Stimulated activated CD4-positive, alpha-beta T cell treated with anti-CD3 and anti-CD28 coated beads, Interleukin-4, amount 100 ng/mL, for 1 hour (primary cell): ENCODE measurements at regions not wholly inside any gene's neighbourhood (a gene's known extent, or its start where the extent isn't known, plus 50 kb on each side); places are given as distances from the start of the nearest gene placed in this dataset.
"Not testable (repeated sequence)": the region's sequence is repeated elsewhere in the genome, so short reads cannot be mapped to it uniquely, and the experiment has no call there.

Experiments
- DNase-seq: peaks from one replicate; pipeline ENCODE4 v3.0.0-alpha.2; 2020

GRCh38 chr9:28127101-28127500 is 553.8 kb upstream of the C9orf72 start:
- no peak for DNase-seq

DNA sequence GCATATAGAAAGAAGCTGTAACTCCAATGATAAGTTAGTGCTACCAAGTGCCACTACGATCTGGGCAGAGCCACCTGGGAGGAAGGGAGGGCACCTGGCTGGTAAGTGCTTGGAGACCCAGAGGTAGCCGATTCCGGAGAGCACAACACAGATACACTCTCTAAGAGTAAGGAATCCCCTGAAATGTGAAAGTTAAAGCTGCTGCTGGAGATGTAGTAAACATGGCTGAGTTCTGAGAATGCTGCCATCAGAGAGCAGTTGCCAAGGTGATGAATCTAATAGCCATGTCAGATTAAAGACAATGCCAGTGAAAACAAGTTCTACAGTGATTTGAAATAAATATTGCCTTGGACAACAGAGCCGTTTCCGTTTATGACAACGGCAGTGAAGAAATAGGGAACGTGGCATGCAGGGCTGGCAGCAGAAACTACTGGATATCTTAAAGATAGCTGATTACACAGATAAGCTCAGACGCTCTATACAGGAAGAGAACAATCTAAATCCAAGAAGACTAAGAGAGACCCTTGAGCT is 561.2 kb upstream of the C9orf72 start:
- no peak for DNase-seq

- DNase-seq: no peak
Measured at GRCh38 chr9:28135549-28135948, 562.3 kb upstream of the C9orf72 start.

- no peak for DNase-seq
Measured at GRCh38 chr9:28136113-28136512, 562.8 kb upstream of the C9orf72 start.

DNA sequence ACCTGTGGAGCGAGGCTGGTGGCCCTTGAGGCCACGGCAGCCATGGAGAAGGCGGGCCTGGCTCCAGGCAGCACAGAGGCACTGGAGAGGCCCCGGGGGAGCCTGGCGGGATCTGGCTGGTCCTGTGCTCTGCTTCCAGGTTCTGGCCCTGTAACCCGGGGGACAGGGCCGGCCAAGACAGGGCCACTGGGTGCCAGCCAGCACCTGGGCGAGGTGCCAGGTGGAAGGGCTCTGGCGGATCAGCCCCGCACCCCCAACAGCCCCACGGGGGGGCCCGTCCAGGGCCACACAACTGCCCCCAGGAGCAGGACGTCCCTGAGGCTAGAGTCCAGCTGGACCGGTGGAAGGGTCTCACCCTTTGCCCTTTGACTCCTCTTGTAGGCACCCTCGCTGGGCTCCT is 574.1 kb upstream of the C9orf72 start:
- DNase-seq: not testable (repeated sequence)

DNA sequence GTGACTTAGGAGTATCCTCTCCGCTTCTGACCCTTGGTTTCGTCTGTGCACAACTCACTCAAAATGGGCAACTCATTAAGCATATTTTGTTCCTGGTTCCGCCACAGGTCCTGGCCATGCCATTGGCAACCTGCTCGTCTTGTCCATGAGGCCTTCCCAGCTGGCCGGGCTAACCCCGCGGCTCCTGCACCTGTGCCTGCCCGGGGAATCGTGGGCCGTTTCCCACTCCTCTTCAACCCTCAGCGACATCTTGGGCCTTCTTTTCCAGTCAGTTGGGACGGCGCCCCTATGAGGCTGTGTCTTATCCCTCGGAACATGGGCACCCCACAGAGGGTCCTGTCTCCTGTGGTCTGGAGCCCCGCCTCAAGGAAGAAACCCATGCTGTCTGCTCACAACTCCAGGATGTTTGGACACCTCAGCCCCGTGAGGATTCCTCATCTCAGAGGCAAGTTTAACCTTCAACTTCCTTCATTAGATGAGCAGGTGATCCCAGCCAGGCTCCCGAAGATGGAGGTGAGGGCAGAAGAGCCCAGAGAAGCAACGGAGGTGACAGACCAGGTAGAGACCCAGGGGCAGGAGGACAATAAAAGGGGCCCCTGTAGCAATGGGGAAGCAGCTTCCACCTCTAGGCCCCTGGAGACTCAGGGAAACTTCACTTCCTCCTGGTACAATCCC is 574.8 kb upstream of the C9orf72 start:
- not testable (repeated sequence) for DNase-seq

- DNase-seq: not testable (repeated sequence)
Measured at GRCh38 chr9:28149361-28150050, 576.2 kb upstream of the C9orf72 start.

DNA sequence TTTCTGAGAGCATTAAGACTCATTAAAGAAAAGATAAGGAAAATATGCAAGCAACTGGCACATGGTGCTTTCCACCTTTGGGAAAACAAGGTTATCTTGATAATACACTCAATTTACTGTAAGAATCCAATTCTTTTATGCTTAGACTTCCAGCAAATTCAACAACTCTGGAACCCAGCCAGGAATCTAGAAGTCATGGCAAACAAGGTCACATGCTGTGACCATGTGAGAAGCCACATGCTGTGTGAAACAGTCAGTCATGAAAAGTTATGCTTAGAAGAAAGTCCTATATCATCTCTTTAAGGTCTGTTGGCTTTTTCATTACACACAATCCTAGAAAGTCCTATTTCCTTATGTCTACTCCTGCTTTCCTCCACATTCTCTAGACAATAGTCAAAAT is 581.8 kb upstream of the C9orf72 start:
- no peak for DNase-seq

- DNase-seq: no peak
Measured at GRCh38 chr9:28155671-28156070, 582.4 kb upstream of the C9orf72 start.

- DNase-seq: no peak
Measured at GRCh38 chr9:28158451-28158850, 585.2 kb upstream of the C9orf72 start.

GRCh38 chr9:28163619-28164018 is 590.3 kb upstream of the C9orf72 start:
- DNase-seq: no peak

DNA sequence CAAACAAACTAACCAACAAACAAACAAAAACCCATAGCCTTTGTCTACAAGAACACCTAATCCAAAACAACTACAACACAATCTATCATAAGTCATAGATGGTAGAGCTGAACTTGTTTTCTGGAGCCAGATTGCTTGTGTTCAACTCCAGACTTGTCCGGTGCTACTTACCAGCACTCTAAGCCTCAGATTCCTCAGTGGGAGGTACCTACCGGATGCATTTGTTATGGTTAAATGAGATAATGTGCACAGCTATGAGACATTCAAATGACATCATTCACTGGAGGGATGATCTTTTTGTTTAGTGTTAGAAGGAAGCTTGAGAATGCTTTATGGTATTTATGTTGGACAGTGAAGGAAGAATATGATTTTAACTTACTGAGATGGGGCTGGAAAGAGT is 592.9 kb upstream of the C9orf72 start:
- DNase-seq: no peak

- DNase-seq: no peak
Measured at GRCh38 chr9:28177142-28177541, 603.9 kb upstream of the C9orf72 start.

- no peak for DNase-seq
Measured at GRCh38 chr9:28177925-28178324, 604.6 kb upstream of the C9orf72 start.

DNA sequence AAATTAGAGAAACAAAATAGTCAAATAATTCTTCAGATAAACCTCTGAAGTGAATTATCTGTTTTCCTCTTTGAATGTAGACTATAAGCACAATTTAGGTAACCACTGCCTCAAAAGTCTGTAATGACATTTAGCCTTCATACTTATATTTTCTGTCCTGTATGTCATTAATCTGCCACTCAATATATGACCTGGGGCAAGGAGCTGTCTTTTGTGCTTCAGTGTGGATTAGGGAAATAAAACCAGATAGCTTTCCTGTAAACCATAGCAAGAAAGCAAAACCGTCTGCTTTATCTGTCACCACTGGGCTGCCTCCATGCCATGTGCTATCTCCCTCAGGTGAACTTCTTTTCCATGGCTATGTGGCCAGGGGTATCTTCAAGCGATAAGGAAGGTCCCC is 606.6 kb upstream of the C9orf72 start:
- DNase-seq: no peak

DNA sequence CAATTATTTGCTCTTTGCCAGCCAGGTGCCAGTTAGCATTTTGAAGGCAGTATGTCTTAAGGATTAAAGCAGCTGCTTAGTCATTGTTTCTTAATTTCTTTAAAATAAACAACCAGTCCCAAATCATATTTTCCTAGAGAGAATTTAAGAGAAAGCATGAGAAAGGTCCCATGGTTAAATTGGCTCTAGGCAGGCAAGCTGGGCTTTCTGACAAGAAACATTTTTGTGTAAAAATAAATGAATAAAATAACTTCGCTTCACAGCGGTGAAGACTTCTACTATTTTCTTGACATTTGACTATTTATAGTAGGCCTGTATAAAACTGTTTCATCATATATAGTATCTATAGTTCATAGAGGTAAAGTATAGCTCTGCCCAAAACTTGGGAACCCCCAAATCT is 617.7 kb upstream of the C9orf72 start:
- no peak for DNase-seq

DNA sequence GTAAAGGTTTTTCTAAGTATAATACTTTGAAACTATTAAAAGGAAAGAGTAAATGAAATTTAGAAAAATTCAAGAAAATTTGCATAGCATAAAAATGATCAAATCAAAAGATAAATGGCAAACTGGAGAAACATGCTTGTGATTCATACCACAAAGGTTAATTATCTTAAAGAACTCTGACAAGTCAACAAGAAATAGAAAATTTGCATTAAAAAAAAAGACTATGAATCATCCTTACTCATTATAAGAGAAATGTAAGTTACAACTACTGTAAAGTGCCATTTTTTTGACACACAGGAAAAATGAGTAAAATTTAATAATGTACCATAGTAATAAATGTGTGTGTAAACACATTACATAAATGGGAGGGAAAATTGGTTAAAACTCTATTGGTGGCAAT is 624.4 kb upstream of the C9orf72 start:
- no peak for DNase-seq

DNA sequence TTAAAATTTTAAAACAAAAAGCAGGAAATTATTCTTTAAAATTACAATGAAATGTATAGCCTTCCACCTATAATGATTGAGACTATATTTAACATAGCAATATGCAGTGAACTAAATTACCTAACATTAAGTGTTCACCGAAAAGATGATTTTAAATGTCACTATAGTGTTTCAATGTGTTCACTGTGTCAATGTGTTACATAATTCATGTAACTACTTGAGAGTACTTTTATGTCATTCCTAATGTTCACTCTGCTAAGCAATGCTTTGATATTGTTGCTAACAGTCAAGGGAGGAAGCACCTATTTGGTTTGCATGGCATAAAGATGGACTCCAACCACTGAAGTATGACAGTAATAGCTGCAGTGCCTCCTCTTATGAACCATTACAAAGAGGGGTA is 629.8 kb upstream of the C9orf72 start:
- no peak for DNase-seq

DNA sequence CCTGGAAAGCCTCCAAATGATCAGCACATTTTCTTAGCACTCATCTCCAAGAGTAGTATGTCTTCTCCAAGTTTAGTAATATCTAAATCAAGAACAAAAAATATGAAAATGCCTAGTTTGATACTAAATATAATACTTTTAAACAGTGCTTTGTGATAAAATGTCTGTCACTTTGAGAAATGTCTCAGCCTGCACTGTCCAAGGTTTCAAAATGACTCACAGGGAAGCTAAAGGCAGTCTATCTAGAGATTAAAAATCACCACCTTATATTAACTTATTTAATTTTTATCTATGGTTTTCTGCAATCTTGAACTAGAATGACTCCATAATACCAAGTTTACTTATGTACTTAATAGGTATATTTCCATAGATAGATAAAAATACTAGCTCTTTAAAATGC is 633.0 kb upstream of the C9orf72 start:
- DNase-seq: no peak

GRCh38 chr9:28207657-28208056 is 634.4 kb upstream of the C9orf72 start:
- DNase-seq: no peak

GRCh38 chr9:28209130-28209529 is 635.8 kb upstream of the C9orf72 start:
- DNase-seq: no peak

DNA sequence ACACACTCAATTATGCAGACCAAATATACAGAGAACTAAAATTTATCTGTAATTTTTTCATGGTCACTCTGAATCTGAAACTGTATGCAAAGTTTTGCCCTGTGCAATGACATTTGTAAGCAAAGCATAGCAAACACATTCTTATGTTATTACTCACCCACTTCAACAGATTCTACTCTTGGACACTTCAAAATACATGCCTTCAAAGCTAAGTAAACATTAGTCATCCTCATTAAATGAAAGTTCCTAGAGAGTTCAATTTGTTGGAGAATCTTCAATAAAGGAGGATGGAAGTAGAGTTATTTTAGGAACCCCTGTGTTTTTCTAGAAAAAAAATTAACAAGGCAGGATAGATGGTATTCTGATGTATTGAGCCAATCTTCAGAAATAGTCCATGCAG is 639.7 kb upstream of the C9orf72 start:
- DNase-seq: no peak

DNA sequence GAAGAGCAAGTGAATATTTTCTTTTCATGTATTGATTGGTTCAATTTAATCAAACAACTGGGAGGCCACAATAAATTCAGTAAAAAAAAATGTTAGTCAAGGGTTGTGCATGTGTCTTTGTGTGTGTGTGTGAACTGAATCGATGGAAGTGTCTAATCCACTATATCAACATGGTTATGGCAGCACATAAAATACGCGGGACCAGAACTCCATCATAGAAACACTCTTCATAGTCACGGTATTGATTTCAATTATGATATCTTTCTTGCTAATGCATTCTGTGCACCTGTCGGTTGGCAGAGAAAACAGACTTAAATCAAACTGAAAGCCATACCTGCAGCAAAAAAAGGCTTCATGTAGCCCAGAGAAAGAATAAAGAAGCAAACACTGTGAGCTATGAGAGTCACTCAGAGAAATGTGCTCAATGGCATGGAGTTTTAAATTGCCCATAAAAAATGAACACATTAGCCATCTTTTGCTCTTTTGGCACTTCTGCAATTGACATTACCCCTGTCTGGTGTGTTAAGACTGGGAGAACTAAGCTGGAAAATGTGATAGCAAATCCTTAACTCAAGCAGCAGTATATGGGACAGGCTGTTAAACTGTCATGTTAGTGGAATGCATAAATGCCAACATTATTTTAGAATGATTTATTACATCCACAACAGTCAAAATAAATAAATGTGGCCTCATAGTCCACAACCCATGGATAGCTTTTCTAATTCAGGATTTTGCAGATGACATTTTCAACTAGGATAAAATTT is 642.4 kb upstream of the C9orf72 start:
- DNase-seq: no peak

DNA sequence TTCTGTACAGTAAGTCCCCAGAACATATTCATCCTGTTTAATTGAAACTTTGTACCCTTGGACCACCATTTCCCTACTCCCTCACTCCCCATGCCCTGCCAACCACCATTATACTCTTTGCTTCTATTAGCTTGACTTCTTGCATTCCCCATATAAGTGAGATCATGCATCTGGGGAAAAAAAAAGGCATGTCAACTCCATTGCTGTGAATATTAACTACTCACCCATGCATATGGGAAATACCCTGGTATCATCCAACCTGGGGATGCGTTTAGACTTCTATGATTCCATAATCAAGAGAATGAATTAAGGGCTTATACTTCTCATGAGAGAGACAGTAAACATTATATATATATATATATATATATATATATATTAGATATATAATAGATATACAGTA is 659.4 kb upstream of the C9orf72 start:
- no peak for DNase-seq
